ENCODE measurements at regions not wholly inside any gene's neighbourhood (a gene's known extent, or its start where the extent isn't known, plus 50 kb on each side); places are given as distances from the start of the nearest gene placed in this dataset.
"Not testable (repeated sequence)": the region's sequence is repeated elsewhere in the genome, so short reads cannot be mapped to it uniquely, and the experiment has no call there.

DNA sequence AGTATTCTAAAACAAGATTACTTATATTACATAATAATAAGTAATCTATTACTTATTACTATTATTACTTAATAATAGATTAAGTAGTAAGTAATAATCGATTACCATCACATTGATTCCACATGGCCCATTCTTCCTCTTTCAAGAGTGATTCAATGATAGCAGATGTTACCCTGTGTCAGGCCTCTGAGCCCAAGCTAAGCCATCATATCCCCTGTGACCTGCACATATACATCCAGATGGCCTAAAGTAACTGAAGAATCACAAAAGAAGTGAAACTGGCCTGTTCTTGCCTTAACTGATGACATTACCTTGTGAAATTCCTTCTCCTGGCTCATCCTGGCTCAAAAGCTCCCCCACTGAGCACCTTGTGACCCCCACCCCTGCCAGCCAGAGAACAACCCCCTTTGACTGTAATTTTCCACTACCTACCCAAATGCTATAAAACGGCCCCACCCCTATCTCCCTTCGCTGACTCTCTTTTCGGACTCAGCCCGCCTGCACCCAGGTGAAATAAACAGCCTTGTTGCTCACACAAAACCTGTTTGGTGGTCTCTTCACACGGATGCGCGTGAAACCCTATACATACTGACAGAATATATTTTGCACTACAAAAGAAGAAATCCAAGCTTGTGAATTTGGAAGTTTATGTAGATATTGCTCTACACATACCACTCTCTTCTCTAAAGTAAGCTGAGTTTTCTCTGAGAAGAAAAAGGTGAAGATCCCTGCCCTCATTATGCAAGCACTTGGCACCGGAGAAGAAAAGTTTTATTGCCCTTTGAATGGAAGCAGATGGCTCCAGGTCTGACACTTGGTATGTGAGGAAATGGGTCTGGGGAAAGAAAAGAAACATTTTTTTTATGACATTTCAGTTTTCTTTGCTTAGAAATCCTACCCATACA, 488.6 kb upstream of the IMPG1 start:
- not testable (repeated sequence) for H3K4me3 Mint-ChIP-seq; H3K9me3 Mint-ChIP-seq; ATAC-seq; H3K4me1 Mint-ChIP-seq (ENCODE audit: low read depth); DNase-seq; H3K36me3 Mint-ChIP-seq (ENCODE audit: insufficient read depth); H3K27me3 Mint-ChIP-seq (ENCODE audit: low read depth)

DNA sequence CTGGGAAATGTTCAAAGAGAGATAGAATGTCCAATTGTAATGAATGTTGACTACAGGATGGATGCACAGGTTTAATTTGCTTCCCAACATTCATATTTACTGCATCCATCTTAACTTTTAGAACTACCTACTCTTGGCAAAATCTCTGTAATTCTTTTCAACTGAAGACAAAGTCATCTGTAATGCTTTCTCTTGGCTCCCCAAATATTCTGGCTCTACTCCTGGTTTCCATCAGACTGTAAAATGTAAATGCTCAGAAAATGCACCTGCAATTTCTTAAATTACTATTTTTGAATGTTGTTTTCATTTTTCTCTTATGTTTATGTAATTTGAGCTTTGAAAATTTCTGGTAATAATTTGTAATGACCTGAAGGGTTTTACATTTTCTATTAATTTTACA, 480.8 kb upstream of the IMPG1 start:
- Mint-ChIP-seq H3K4me1 (ENCODE audit: low read depth) (no peaks in the 10 kb centered on the region), H3K36me3 (ENCODE audit: insufficient read depth) (no peaks in the 10 kb centered on the region), H3K9me3 (peaks cover 4% of the 10 kb centered on the region), H3K27me3 (ENCODE audit: low read depth) (no peaks in the 10 kb centered on the region), H3K4me3 (no peak overlapping the region)
- DNase-seq (no peak), ATAC-seq (no peak)

DNA sequence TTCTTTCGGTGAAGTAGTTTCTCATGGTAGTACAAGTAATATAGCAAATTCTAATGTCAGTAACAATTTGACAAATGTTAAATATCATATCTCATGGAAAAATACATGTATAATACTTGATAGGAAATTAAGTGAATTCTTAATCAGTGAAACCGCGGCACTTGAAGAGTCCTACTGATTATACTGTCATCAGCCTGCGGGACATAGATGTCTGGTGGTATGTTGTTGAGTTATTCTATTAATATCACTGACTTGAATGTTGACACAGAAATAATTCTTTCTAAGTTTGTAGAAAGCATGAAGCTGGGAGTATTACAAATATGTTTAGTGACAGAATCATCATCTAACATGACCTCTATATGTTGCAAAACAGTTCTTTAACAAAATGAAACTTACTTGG, 479.8 kb upstream of the IMPG1 start:
- Mint-ChIP-seq H3K4me3 (no peak overlapping the region), H3K36me3 (ENCODE audit: insufficient read depth) (no peaks in the 10 kb centered on the region), H3K27me3 (ENCODE audit: low read depth) (no peaks in the 10 kb centered on the region), H3K9me3 (peaks cover 4% of the 10 kb centered on the region), H3K4me1 (ENCODE audit: low read depth) (no peaks in the 10 kb centered on the region)
- ATAC-seq, result no peak
- DNase-seq, result no peak

DNA sequence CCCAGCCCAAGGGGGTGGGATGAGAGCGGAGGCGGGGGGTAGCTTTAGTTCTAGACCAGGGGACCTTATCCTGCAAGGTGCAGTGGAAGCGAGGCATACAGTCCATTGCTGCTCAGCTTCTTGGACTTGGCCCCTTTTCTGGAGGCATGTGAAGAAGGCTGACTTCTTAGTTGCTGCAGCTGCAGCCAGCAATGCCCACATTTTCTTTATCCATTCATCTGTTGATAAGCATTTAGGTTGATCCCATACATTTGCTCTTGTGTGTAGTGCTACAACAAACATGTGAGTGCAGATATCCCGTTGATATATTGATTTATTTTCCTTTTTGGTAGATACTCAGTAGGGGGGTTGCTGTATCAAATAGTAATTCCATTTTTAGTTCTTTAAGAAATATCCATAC, 461.2 kb upstream of the IMPG1 start:
- H3K4me3 Mint-ChIP-seq, result no peak overlapping the region
- no peaks in the 10 kb centered on the region for H3K27me3 Mint-ChIP-seq (ENCODE audit: low read depth)
- no peak for DNase-seq
- no peak for ATAC-seq
- H3K9me3 Mint-ChIP-seq, result peaks cover 13% of the 10 kb centered on the region
- H3K4me1 Mint-ChIP-seq (ENCODE audit: low read depth), result no peaks in the 10 kb centered on the region
- H3K36me3 Mint-ChIP-seq (ENCODE audit: insufficient read depth), result no peaks in the 10 kb centered on the region

DNA sequence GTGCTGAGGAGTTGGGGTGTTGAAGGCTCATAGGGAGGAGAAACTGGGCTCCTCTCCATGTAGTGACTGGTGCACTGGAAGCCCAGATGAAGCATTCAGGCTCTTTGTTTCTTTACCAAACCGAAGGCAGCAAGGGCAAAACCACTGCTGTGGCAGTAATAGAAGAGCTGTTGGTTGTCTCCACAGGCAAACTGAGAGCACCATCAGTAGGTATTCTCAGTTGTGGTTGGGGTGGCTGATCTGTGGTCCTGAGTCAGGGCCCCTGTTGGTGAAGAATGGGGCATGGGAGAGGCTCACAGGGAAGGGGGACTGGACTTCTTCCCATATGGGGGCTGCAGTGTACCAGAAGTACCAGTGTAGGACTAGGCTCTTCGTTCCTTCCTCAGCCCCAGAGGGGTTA, 460.2 kb upstream of the IMPG1 start:
- H3K27me3 Mint-ChIP-seq (ENCODE audit: low read depth), result no peaks in the 10 kb centered on the region

DNA sequence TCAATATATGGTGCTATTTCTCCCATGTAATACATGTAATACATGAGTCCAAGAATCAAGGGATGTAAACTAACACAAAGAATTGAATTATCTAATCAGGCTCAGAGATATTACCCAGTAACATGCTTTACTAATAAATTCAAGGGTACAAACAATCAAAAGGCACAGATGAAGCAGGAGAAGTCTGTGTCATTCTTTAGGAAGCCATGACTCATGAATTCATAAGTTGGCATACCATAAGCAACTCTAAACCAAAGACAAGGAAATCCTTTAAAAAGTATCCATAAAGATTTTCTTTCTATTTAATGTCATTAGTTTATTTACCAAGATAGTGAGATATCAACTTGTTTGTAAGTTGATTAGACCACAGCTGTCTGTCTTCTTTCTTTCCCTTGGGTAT, 446.0 kb upstream of the IMPG1 start:
- Mint-ChIP-seq H3K4me1 (ENCODE audit: low read depth) (no peaks in the 10 kb centered on the region), H3K4me3 (no peak overlapping the region), H3K27me3 (ENCODE audit: low read depth) (no peaks in the 10 kb centered on the region), H3K9me3 (peaks cover 5% of the 10 kb centered on the region), H3K36me3 (ENCODE audit: insufficient read depth) (no peaks in the 10 kb centered on the region)
- no peak for ATAC-seq
- no peak for DNase-seq

More for the DNA sequence above, 460.2 kb upstream of the IMPG1 start:
- H3K4me3 Mint-ChIP-seq, result no peak overlapping the region
- H3K9me3 Mint-ChIP-seq, result peaks cover 10% of the 10 kb centered on the region
- no peaks in the 10 kb centered on the region for H3K36me3 Mint-ChIP-seq (ENCODE audit: insufficient read depth)
- ATAC-seq (no peak), DNase-seq (no peak)
- H3K4me1 Mint-ChIP-seq (ENCODE audit: low read depth), result no peaks in the 10 kb centered on the region

DNA sequence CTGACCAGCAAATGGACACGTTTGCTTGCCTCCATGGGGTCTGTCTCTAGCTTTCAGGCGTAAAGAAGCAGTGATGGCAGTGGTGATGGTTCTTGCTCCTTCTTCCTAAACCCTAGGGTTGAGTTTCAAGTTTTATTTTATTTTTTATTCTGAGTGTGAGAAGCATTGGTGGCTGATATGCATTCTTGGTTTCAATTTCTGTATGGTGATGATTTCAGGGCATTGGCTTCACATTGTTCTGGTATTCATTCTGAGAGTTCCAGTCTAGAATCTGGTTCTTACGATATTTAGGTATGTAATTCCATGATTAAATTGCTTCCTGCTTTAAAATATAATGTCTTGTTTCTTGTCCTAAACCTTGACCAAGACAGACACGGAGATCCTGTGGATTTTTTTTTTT, 444.5 kb upstream of the IMPG1 start:
- peaks cover 11% of the 10 kb centered on the region for H3K9me3 Mint-ChIP-seq

DNA sequence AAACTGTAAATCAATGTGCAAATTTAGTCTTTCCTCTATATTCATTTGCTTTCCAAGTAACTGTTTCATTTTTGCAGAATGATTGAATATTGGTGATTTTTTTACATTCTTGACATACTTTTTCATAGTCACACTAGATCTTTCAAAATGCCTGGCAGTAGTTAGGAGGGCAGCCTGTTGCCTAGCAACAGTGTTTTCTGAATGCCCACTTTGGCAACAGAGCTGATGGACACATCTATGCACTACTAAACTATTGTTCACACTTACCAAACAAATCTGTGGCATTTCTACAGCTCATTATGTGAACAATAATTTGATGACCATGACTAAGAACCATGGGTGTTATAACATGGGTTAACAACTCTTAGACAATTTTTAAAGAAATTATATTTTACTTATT, 438.0 kb upstream of the IMPG1 start:
- Mint-ChIP-seq H3K4me3 (no peak overlapping the region), H3K9me3 (peaks cover 6% of the 10 kb centered on the region), H3K4me1 (ENCODE audit: low read depth) (no peaks in the 10 kb centered on the region), H3K27me3 (ENCODE audit: low read depth) (no peaks in the 10 kb centered on the region), H3K36me3 (ENCODE audit: insufficient read depth) (no peaks in the 10 kb centered on the region)
- DNase-seq, result no peak
- ATAC-seq, result no peak

More for the DNA sequence above, 444.5 kb upstream of the IMPG1 start:
- no peak for DNase-seq
- ATAC-seq, result no peak
- no peak overlapping the region for H3K4me3 Mint-ChIP-seq
- H3K27me3 Mint-ChIP-seq (ENCODE audit: low read depth), result no peaks in the 10 kb centered on the region
- H3K36me3 Mint-ChIP-seq (ENCODE audit: insufficient read depth), result no peaks in the 10 kb centered on the region
- no peaks in the 10 kb centered on the region for H3K4me1 Mint-ChIP-seq (ENCODE audit: low read depth)

DNA sequence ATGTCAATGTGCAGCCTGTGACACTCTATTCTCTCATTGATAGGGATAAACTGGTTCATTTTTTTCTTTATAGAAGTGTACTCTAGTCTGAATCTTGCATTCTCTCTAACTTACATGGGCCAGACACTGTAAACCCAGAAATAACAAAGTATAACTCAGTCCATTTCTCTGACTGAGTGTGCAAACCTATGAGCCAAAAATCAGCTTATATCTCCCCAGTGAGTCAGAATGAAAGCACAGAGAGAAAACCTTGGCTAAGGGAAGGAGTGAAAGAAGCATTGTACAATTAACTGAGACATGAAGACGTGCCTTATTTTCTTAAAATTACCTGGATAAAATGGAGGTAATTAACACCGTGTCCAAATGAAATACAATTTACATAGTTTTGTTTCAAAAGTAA, 436.9 kb upstream of the IMPG1 start:
- H3K4me3 Mint-ChIP-seq, result no peak overlapping the region
- peaks cover 6% of the 10 kb centered on the region for H3K9me3 Mint-ChIP-seq

DNA sequence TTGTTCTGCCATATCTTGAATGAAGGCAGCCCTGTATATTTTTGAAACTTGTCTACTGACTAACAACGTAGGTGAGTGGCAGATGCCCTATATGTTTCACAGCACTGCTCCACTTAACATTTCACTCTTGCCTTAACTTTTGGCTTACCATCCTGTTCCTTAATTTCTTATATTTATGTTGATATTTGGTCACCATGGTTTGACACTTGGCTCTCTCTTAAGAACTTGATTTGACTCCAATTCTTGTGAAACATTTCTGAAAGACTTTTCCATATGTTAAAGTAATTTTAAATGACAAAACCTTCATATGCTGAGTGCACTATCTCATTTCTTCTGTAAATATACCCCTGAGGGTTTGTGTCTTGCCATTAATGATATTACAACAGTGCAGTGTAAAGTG, 434.3 kb upstream of the IMPG1 start:
- H3K4me1 Mint-ChIP-seq (ENCODE audit: low read depth), result no peaks in the 10 kb centered on the region
- ATAC-seq, result no peak
- no peaks in the 10 kb centered on the region for H3K9me3 Mint-ChIP-seq
- DNase-seq, result no peak
- no peak overlapping the region for H3K4me3 Mint-ChIP-seq
- H3K27me3 Mint-ChIP-seq (ENCODE audit: low read depth), result no peaks in the 10 kb centered on the region
- H3K36me3 Mint-ChIP-seq (ENCODE audit: insufficient read depth), result no peaks in the 10 kb centered on the region

More for the DNA sequence above, 436.9 kb upstream of the IMPG1 start:
- Mint-ChIP-seq H3K27me3 (ENCODE audit: low read depth) (no peaks in the 10 kb centered on the region), H3K4me1 (ENCODE audit: low read depth) (no peaks in the 10 kb centered on the region), H3K36me3 (ENCODE audit: insufficient read depth) (no peaks in the 10 kb centered on the region)
- ATAC-seq, result no peak
- no peak for DNase-seq

DNA sequence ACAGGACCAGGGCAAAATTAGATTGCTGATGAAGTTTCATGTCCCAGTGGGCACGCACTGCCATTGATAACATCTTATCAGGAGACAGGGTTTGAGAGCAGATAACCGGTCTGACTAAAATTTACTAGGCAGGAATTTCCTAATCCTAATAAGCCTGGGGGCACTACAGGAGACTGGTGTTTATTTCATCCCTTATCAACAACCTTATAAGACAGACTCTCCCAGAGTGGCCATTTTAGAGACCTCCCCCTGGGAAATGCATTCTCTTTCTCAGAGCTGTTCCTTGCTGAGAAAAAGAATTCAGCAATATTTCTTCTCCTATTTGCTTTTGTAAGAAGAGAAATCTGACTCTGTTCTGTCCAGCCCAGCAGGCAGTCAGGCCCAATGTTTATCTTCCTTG, 423.4 kb upstream of the IMPG1 start:
- DNase-seq (no peak), ATAC-seq (no peak)
- no peaks in the 10 kb centered on the region for H3K4me1 Mint-ChIP-seq (ENCODE audit: low read depth)
- no peaks in the 10 kb centered on the region for H3K36me3 Mint-ChIP-seq (ENCODE audit: insufficient read depth)
- no peak overlapping the region for H3K4me3 Mint-ChIP-seq
- H3K27me3 Mint-ChIP-seq (ENCODE audit: low read depth), result no peaks in the 10 kb centered on the region
- H3K9me3 Mint-ChIP-seq, result peaks cover 36% of the 10 kb centered on the region

DNA sequence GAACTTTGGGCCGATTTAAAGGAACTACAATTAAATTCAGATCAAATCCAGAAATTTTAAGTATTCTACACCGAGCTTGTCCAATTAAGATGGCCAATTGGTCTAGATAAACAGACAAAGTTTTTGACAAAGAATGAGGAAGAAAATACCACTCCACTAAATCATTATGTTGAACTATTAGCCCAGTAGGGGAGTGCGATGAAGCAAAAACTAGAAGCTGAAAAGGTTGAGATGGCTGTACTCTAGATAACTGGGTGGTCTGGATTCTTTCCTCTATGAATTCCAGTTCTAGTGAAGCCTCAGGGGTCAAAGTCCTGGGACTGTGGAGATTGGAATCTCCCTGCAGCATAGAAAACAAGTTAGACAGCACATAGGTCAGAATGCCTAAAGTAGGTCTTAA, 418.9 kb upstream of the IMPG1 start:
- peaks cover 33% of the 10 kb centered on the region for H3K9me3 Mint-ChIP-seq
- not testable (repeated sequence) for H3K36me3 Mint-ChIP-seq (ENCODE audit: insufficient read depth); H3K27me3 Mint-ChIP-seq (ENCODE audit: low read depth); ATAC-seq; H3K4me1 Mint-ChIP-seq (ENCODE audit: low read depth); DNase-seq; H3K4me3 Mint-ChIP-seq

DNA sequence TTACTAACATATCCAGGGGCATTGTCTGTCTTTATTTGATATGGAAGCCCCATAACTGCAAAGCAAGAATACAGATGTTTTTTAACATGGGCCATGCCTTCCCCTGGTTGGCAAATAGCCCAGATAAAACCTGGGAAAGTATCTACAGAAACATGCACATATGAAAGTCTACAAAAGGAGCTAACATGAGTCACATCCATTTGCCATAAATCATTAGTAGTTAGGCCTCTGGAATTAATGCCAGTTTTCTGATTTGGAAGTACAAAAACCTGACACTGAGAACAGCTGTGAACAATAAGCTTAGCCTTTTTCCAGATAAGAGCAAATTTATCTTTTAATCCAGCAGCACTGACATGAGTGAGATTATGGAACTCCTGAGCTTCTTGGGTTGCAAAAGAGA, 418.0 kb upstream of the IMPG1 start:
- H3K36me3 Mint-ChIP-seq (ENCODE audit: insufficient read depth), result no peaks in the 10 kb centered on the region
- peaks cover 25% of the 10 kb centered on the region for H3K9me3 Mint-ChIP-seq
- ATAC-seq (no peak), DNase-seq (no peak)
- no peak overlapping the region for H3K4me3 Mint-ChIP-seq
- no peaks in the 10 kb centered on the region for H3K4me1 Mint-ChIP-seq (ENCODE audit: low read depth)
- H3K27me3 Mint-ChIP-seq (ENCODE audit: low read depth), result no peaks in the 10 kb centered on the region

DNA sequence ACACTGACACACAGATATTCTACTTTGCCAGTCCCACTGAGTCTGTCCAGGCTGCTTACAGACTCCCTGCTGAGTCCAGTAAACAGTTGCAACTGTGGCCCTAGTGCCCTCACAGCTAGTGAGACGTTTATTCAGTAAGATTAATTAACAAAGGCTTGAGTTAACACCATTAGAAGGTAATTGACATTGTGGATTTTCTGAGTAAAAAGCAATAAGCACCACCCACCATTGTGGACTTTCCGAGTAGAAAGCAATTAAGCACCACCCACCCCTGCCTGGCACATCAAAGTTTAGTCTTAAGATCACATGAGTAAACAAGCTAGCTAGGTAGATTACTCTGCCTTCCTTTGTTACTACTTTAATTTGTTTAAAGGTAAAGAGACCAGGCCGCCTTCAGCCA, 408.6 kb upstream of the IMPG1 start:
- no peak overlapping the region for H3K4me3 Mint-ChIP-seq
- no peaks in the 10 kb centered on the region for H3K4me1 Mint-ChIP-seq (ENCODE audit: low read depth)
- no peaks in the 10 kb centered on the region for H3K27me3 Mint-ChIP-seq (ENCODE audit: low read depth)
- ATAC-seq, result no peak
- DNase-seq, result no peak
- H3K36me3 Mint-ChIP-seq (ENCODE audit: insufficient read depth), result no peaks in the 10 kb centered on the region
- H3K9me3 Mint-ChIP-seq, result peaks cover 55% of the 10 kb centered on the region

DNA sequence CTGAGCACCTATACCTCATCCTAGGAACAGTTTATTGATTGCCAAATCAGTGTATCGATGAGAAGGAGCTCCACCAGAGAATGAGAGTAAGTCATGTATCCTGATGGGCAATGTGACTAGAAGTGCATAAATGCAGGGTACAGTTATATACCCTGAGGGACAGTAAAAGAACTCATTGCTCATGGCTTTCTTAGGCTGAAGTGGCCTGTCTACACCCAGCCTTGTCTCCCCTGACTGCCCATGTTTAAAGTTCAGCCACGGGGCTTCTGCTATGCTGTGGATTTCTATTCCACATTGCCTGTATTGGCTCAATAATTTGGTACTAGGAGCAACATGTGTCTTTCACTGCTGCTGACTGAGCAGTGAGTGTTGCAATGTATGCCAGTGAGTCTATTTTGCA, 400.4 kb upstream of the IMPG1 start:
- no peaks in the 10 kb centered on the region for H3K27me3 Mint-ChIP-seq (ENCODE audit: low read depth)
- no peak for DNase-seq
- H3K4me1 Mint-ChIP-seq (ENCODE audit: low read depth), result no peaks in the 10 kb centered on the region
- H3K36me3 Mint-ChIP-seq (ENCODE audit: insufficient read depth), result no peaks in the 10 kb centered on the region
- H3K4me3 Mint-ChIP-seq, result no peak overlapping the region
- H3K9me3 Mint-ChIP-seq, result peaks cover 8% of the 10 kb centered on the region
- no peak for ATAC-seq

Measured in activated T-cell treated with anti-CD3 and anti-CD28 coated beads, Interleukin-2, amount 50 U/mL, for 4 hours (primary cell).